IPS-20b (cell line): ENCODE measurements at regions not wholly inside any gene's neighbourhood (a gene's known extent, or its start where the extent isn't known, plus 50 kb on each side); places are given as distances from the start of the nearest gene placed in this dataset.

Source experiments
- H3K27ac ChIP-seq: one replicate; pipeline ENCODE4 v1.5.1; 2013; ENCODE audit warnings: low read length
- H3K27me3 ChIP-seq: 2 replicates; pipeline ENCODE4 v1.6.1; 2013; ENCODE audit warnings: mild to moderate bottlenecking, low read length, inconsistent platforms; ENCODE audit not compliant: insufficient read depth
- H3K36me3 ChIP-seq: 2 replicates; pipeline ENCODE4 v1.6.1; 2013; ENCODE audit warnings: low read depth, mild to moderate bottlenecking, inconsistent platforms, low read length, moderate library complexity; ENCODE audit not compliant: insufficient read depth
- H3K4me1 ChIP-seq: 2 replicates; pipeline ENCODE4 v1.6.1; 2013; ENCODE audit warnings: mild to moderate bottlenecking, control low read depth, inconsistent platforms, low read length, moderate library complexity; ENCODE audit not compliant: insufficient read depth
- H3K4me3 ChIP-seq: 2 replicates; pipeline ENCODE4 v1.5.1; 2013; ENCODE audit warnings: mild to moderate bottlenecking, low read length, inconsistent platforms
- H3K9ac ChIP-seq: 2 replicates; pipeline ENCODE4 v1.6.1; 2013; ENCODE audit warnings: low read depth, mild to moderate bottlenecking, inconsistent platforms, low read length, moderate library complexity
- H3K9me3 ChIP-seq: 2 replicates; pipeline ENCODE4 v1.6.1; 2013; ENCODE audit warnings: mild to moderate bottlenecking, low read depth, low read length, inconsistent platforms; ENCODE audit not compliant: insufficient read depth

DNA sequence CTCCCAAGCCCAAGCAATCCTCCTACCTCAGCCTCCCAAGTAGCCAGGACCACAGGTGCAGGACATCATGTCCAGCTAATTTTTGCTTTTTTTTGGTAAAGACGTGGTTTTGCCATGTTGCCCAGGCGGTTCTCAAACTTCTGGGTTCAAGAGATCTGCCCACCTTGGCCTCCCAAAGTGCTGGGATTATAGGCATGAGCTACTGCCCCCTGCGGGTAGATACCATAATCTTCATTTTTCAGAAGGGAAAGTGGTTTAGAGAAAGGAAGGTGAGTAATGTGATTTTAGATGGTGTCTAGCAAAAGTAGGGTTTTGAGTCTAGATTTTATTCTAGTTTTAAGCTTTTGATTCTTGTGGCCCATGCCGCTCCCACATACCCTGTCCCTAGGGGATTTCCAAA lies 205.3 kb upstream of the CLNK start:
- Histone ChIP-seq H3K9ac (no peak overlapping the region), H3K4me3 (no peak overlapping the region), H3K27me3 (no peaks in the 10 kb centered on the region), H3K27ac (no peak overlapping the region), H3K36me3 (no peaks in the 10 kb centered on the region), H3K9me3 (no peaks in the 10 kb centered on the region), H3K4me1 (no peaks in the 10 kb centered on the region; the same call in 1 of the 2 replicates)

DNA sequence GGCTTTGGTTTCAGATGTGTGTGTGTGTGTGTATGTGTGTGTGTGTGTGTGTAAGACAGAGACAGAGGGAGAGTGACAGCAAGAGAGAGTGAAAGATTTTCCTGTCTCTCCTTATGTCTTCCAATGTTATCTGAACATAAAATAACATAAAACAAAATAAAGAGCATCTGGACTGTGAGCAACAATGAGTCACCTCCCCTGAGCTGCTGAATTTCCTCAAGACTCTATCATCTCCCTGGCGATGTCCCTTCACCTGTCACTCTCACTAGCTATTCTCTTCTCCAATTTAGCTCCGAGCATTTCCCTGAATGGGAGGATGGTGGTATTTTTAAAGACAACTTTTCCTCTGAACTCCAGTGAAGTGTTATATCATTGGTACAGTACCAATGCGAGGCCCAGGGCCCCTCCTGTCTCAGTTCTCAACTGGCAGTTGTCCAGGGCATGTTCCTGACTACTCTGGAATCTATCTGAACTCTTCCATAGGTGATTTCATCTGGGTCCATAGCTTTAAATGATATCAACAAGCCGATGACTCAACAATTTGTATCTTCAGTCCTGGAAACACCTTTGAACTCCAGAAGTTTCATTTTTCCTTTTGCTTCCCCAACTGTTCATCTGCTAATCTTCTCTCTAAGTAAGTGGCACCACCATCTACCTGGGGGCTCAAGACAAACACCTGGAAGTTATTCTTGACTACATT lies 195.0 kb upstream of the CLNK start:
- H3K9ac ChIP-seq = no peak overlapping the region
- no peak overlapping the region for H3K27ac ChIP-seq
- no peaks in the 10 kb centered on the region for H3K27me3 ChIP-seq

DNA sequence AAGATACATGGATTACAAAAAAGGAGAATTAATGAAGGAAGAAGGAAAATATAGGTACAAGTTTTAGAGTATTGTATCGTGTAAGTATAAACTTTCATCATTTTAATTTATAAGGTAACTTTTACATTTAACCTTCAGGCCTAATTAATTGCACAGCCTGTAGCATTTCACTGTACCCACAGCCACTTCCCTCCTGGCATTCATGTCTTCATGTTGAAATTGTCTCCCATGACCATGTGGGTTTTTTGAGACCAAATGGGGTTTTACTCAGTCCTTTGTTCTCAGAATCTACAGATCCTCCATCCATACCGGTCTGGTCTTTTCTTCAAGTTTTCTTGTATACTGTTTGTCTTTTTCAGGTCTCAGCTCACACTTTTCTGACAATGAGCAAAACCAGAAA lies 194.3 kb upstream of the CLNK start:
- H3K27ac ChIP-seq = no peak overlapping the region
- H3K9ac ChIP-seq = no peak overlapping the region
- H3K36me3 ChIP-seq = no peaks in the 10 kb centered on the region
- H3K9me3 ChIP-seq = no peaks in the 10 kb centered on the region
- H3K4me1 ChIP-seq = no peaks in the 10 kb centered on the region
- no peaks in the 10 kb centered on the region for H3K27me3 ChIP-seq
- no peak overlapping the region for H3K4me3 ChIP-seq

More for the DNA sequence above, 195.0 kb upstream of the CLNK start:
- Histone ChIP-seq H3K9me3 (no peaks in the 10 kb centered on the region), H3K4me1 (no peaks in the 10 kb centered on the region), H3K4me3 (no peak overlapping the region), H3K36me3 (no peaks in the 10 kb centered on the region)

DNA sequence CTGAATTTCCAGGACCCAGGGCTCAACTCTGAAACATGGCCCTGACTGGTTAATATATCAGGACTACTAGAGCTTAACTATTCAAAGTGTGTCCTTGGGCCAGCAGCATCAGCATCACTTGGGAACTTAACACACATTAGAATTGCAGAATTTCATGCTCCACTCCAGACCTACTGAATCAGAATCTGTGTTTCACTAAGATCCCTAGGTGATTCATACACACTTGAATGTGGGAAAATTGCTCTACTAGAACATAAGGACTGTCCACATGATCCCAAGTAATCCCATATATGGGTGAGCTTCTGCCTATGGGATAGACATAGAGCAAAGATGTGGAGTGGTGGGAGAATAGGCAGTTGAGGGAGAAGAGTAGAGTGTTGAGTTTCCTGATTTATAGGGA lies 192.5 kb upstream of the CLNK start:
- Histone ChIP-seq H3K4me3 (no peak overlapping the region), H3K9ac (no peak overlapping the region), H3K9me3 (no peaks in the 10 kb centered on the region), H3K4me1 (no peaks in the 10 kb centered on the region), H3K36me3 (no peaks in the 10 kb centered on the region), H3K27ac (no peak overlapping the region), H3K27me3 (no peaks in the 10 kb centered on the region)

DNA sequence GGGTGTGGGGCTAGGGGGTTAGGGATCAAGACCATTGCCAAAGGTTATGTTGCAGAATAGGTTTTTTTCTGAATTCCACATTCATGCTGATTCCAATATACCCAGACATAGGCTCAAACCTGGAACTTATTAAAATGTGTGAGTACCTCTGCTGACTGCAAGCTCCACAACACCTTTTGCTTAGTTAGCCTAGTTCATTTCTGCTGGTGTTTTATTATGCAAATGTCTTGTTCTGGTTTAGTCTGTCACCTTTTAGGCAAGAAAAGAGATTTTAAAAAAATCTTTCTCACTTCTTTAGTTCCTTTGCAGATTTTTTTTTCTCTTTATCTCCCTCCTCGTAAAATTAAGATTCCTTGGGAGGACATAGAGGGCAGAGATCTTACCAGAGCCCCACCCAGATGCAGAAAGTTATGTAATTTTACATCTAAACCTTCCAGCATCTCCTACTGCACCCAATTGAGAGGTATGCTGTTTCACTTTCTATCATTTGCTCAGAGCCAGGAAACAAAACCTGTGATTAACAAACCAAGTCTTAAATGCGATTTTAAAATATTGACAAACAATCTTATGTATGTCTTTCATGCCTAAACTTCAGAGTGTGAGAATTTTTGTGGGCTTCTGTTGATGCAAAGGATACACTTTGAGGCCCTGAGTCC lies 190.7 kb upstream of the CLNK start:
- no peaks in the 10 kb centered on the region for H3K36me3 ChIP-seq
- no peaks in the 10 kb centered on the region for H3K9me3 ChIP-seq
- H3K27me3 ChIP-seq = no peaks in the 10 kb centered on the region
- H3K4me3 ChIP-seq = no peak overlapping the region
- H3K4me1 ChIP-seq = no peaks in the 10 kb centered on the region
- H3K9ac ChIP-seq = no peak overlapping the region
- no peak overlapping the region for H3K27ac ChIP-seq

DNA sequence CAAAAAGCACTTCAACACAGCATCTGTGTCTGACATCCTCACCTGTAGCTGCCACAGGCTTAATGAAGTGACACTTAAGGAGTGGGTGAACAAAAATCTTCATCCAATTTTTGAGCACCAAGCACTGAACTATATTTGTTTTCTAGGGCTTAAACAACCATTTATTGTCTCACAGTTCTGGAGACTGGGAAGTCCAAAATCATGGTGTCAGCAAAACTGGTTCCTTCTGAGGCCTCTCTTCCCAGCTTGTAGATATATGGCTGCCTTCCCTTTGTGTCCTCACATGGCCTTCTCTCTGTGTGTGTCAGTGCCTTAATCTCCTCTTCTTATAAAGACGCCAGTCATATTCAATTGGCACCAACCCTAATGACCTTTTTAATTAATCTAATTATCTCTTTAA lies 189.2 kb upstream of the CLNK start:
- H3K4me3 ChIP-seq = no peak overlapping the region
- H3K27me3 ChIP-seq = no peaks in the 10 kb centered on the region

DNA sequence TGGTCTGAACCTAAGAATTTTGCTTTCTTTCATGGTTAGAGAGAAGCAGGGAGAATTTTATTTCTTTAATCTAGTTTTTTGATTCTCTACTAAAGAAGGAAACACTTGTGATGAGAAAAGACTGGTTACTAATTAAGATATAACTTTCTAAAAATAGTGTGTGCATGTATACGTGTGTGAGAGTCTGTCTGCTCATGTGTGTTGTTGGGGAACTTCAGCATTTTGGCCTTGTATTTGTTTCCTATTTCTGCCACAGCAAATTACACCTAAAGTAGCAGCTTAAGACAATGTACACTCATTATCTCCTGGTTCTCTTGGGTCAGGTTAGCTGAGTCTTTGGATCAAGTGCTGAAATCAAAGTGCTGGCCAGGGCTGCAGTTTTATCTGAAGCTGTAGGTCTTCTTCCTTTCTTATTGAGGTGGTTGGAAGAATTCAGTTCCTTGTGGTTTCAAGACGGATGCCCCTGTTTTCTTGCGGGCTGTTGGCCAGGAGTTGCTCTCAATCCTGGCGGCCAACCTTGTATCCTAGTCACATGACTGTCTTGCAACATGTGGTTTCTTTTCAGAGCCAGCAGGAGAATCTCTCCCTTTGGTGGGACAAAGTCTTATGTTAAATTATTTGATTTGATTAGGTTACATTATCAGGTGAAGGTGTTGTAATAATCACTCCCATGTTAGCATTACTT lies 188.4 kb upstream of the CLNK start:
- H3K9me3 ChIP-seq = no peaks in the 10 kb centered on the region
- no peaks in the 10 kb centered on the region for H3K4me1 ChIP-seq
- no peaks in the 10 kb centered on the region for H3K27me3 ChIP-seq
- no peak overlapping the region for H3K4me3 ChIP-seq
- H3K9ac ChIP-seq = no peak overlapping the region
- H3K27ac ChIP-seq = no peak overlapping the region
- no peaks in the 10 kb centered on the region for H3K36me3 ChIP-seq

More for the DNA sequence above, 189.2 kb upstream of the CLNK start:
- no peaks in the 10 kb centered on the region for H3K9me3 ChIP-seq
- H3K4me1 ChIP-seq = no peaks in the 10 kb centered on the region
- H3K27ac ChIP-seq = no peak overlapping the region
- no peak overlapping the region for H3K9ac ChIP-seq
- H3K36me3 ChIP-seq = no peaks in the 10 kb centered on the region

DNA sequence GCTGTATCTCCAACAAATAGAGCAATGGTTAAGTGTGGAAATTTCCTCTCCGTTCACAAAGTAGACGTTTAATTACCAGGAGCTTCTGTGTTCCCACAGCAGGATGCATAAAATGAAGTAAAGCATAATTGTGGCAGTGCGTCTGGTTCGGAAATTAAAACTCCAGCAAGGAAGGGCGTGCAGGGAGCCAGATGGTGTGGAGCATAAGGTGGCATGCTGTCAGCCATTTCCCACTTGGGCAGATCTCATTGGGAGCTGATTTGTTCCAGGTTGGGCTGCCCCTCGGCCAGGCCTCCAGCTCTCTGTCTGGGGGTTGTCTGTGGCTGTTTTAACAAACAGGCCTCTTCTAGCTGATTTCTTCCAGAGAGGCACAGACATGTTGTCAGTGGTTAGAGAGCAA lies 182.1 kb upstream of the CLNK start:
- Histone ChIP-seq H3K4me1 (no peaks in the 10 kb centered on the region), H3K9ac (no peak overlapping the region), H3K27ac (no peak overlapping the region), H3K27me3 (no peaks in the 10 kb centered on the region), H3K4me3 (no peak overlapping the region), H3K36me3 (no peaks in the 10 kb centered on the region), H3K9me3 (no peaks in the 10 kb centered on the region)

DNA sequence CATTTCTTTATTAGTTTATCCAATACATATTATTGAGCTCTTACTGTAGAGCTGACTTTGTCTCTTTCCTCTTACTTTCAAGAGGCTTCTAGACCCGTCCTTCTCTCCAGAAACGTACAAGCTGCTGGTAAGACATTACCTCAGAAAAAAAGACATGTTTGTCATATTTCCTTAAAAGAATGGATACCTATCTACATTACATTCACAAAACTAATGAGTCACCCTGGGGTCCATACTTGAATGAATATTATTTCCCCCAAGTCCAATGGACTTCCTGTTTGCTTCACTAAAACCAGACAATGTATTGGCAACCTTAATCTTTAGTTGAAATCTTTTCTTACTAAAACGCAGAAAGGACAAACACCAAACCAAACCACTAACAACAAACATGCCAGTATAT lies 176.5 kb upstream of the CLNK start:
- Histone ChIP-seq H3K27ac (no peak overlapping the region), H3K36me3 (no peaks in the 10 kb centered on the region), H3K4me3 (no peak overlapping the region), H3K4me1 (no peaks in the 10 kb centered on the region), H3K9me3 (peaks cover 9% of the 10 kb centered on the region; the same call in 1 of the 2 replicates), H3K9ac (no peak overlapping the region), H3K27me3 (no peaks in the 10 kb centered on the region)

DNA sequence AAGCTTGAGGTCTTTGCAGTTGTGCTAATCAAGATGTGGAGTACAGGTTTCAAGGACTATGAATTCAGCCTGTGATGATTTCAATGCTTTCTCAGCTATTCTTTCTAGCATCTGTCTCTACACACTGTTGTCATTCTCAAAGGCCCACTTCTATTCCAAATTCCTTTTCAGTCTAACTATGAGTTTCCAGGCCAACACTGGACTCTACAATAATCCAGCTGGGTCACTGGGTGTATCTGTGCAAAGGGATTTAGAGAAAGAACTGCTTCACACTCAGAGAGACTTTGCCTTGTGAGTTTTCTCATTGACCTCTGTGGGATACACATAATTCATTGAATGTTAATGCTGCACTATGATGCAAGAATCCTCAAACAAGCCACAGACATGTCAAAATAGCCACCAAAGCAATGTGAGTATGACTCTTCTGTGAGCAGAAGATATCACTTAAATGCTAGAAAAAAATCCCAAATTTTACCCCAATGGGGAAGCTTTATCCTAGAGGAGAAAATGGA lies 171.8 kb upstream of the CLNK start:
- Histone ChIP-seq H3K4me3 (no peak overlapping the region), H3K27ac (no peak overlapping the region), H3K9me3 (peaks cover 9% of the 10 kb centered on the region; the same call in 1 of the 2 replicates), H3K36me3 (no peaks in the 10 kb centered on the region), H3K4me1 (no peaks in the 10 kb centered on the region), H3K27me3 (no peaks in the 10 kb centered on the region), H3K9ac (no peak overlapping the region)

DNA sequence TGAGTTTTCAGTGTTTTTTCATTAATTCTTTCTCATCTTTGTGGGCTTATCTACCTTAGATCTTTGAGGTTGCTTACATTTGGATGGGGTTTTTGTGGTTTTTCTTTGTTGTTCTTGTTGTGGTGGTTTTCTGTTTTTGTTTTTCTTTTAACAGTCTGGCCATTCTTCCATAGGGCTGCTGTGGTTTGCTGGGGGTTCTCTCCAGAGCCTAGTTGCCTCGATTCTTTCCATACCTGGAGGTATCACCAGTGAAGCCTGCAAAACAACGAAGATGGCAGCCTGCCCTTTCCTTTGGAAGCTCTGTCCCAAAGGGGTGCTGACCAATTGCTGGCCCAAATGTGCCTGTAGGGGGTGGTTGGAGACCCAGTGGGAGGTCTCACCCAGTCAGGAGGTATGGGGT lies 168.6 kb upstream of the CLNK start:
- H3K4me1 ChIP-seq = no peaks in the 10 kb centered on the region
- no peak overlapping the region for H3K27ac ChIP-seq
- no peak overlapping the region for H3K4me3 ChIP-seq
- no peak overlapping the region for H3K9ac ChIP-seq
- peaks cover 3% of the 10 kb centered on the region; the same call in 1 of the 2 replicates for H3K9me3 ChIP-seq
- no peaks in the 10 kb centered on the region for H3K36me3 ChIP-seq
- no peaks in the 10 kb centered on the region for H3K27me3 ChIP-seq

DNA sequence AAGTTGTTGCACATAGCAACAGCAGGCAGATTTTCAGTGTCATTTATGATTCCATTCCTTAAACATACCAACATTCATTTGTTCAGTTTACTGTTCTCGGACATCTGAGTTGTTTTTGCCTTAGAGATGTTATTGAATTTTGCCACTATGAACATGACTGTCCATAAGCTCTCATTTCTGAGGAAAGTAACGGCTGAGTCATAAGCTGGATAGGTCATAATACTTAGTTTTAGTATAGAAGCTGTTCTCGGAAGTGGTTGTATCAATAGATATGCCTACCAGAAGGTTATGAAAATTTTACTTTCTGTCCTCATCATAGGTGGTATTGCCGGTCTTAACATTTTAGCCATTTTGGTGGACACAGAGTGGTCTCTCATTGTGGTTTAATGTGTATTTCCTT lies 157.1 kb upstream of the CLNK start:
- no peaks in the 10 kb centered on the region for H3K36me3 ChIP-seq
- no peak overlapping the region for H3K4me3 ChIP-seq
- no peak overlapping the region for H3K27ac ChIP-seq
- no peaks in the 10 kb centered on the region for H3K27me3 ChIP-seq
- H3K9me3 ChIP-seq = no peaks in the 10 kb centered on the region
- no peak overlapping the region for H3K9ac ChIP-seq
- H3K4me1 ChIP-seq = peaks cover 7% of the 10 kb centered on the region; the same call in 1 of the 2 replicates
